SK-N-MC (cell line): ENCODE measurements at regions not wholly inside any gene's neighbourhood (a gene's known extent, or its start where the extent isn't known, plus 50 kb on each side); places are given as distances from the start of the nearest gene placed in this dataset.

Experiments
- DNase-seq: peaks from one replicate; pipeline ENCODE4 v3.0.0-alpha.2; 2011; ENCODE audit warnings: low read depth, low spot score
- H3K27ac ChIP-seq: fragments of 200-600 bp; sonication (generic); 2 replicates; pipeline ENCODE4 v1.5.1; 2016; ENCODE audit warnings: mixed run types
- H3K36me3 ChIP-seq: fragments of 200-600 bp; sonication (generic); 2 replicates; pipeline ENCODE4 v1.6.1; 2017; ENCODE audit warnings: antibody characterized with exemption, low read length, mixed read lengths; ENCODE audit not compliant: insufficient read depth
- H3K4me3 ChIP-seq: fragments of 200-600 bp; sonication (generic); 2 replicates; pipeline ENCODE4 v1.5.1; 2016
- H3K9ac ChIP-seq: fragments of 200-600 bp; sonication (generic); 2 replicates; pipeline ENCODE4 v1.8.0; 2017; ENCODE audit warnings: mixed run types, mixed read lengths; ENCODE audit not compliant: insufficient read length
- H3K9me3 ChIP-seq: fragments of 200-600 bp; sonication (generic); 2 replicates; pipeline ENCODE4 v1.6.1; 2017; ENCODE audit warnings: low read depth, mild to moderate bottlenecking, antibody characterized with exemption, low read length, moderate library complexity, mixed read lengths
- EZH2 ChIP-seq: fragments of 200-600 bp; sonication (generic); IDR thresholded peaks from one replicate; pipeline ENCODE4 v1.6.1; 2017; ENCODE audit warnings: antibody characterized with exemption
- FOXP2 ChIP-seq: optimal IDR thresholded peaks from 2 replicates; pipeline ENCODE3; 2011; ENCODE audit warnings: mild to moderate bottlenecking, moderate library complexity; ENCODE audit not compliant: insufficient read depth; ENCODE audit errors: extremely low read length, control extremely low read depth
- POLR2AphosphoS5 ChIP-seq: IDR thresholded peaks from 2 replicates; pipeline ENCODE4 v1.6.1; 2012; ENCODE audit warnings: mild to moderate bottlenecking, low read depth, low read length, borderline replicate concordance

DNA sequence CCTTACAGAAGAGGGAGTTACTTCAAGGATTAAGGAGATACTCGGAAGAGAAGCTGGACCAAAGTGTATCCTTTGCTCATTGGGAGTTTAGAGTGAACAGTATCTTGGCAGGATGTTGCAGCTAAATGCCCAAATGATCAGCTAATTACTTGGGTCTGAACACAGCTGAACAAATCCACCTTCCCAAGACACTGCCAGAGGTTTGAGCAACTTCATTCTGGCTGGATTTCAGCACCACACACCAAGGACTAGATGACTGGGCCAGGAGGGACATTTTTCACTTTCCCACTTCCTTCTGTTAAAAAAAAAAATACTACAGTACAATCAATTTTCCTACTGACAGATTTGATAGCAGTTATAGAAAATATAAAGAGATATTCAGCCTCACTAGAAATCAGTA is 324.6 kb downstream of the MID1IP1 start:
- H3K4me3 ChIP-seq = no peak overlapping the region
- H3K36me3 ChIP-seq = no peaks in the 10 kb centered on the region
- no peak overlapping the region for H3K9ac ChIP-seq
- DNase-seq = no peak
- TF ChIP-seq POLR2AphosphoS5 (no peak), EZH2 (no peak), FOXP2 (no peak)
- H3K9me3 ChIP-seq = no peaks in the 10 kb centered on the region
- H3K27ac ChIP-seq = no peak overlapping the region

GRCh38 chrX:39133971-39134370 is 332.7 kb downstream of the MID1IP1 start:
- no peak for DNase-seq
- Histone ChIP-seq H3K27ac (no peak overlapping the region), H3K4me3 (no peak overlapping the region), H3K9ac (no peak overlapping the region), H3K36me3 (no peaks in the 10 kb centered on the region), H3K9me3 (no peaks in the 10 kb centered on the region)
- TF ChIP-seq EZH2 (no peak), POLR2AphosphoS5 (no peak), FOXP2 (no peak)

DNA sequence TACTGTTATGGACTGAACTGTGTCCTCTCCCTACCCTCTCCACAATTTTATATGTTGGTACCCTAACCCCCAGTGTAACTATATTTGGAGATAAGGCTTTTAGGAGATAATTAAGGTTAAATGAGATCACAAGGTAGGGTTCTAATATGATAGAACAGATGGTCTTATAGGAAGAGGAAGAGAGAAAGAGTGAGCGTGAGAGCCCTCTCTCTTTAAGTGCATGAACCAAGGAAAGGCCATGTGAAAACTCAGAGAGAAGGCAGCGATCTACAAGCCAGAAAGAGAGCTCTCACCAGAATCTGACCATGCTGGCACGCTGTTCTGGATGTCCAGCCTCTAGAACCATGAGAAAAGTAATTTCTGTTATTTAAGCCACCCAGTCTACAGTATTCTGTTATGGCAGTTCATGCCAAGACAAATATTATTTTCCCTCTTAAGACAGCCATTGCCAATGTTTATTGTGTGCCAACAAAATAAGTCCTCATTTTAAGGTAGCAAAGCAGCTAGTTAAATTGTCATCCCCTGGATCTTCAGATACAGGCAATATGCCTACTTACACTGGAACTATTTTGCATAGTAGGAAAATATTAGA is 336.2 kb downstream of the MID1IP1 start:
- H3K27ac ChIP-seq = no peak overlapping the region
- TF ChIP-seq POLR2AphosphoS5 = no peak
- no peak for TF ChIP-seq EZH2
- TF ChIP-seq FOXP2 = no peak
- H3K4me3 ChIP-seq = no peak overlapping the region
- no peak for DNase-seq
- H3K9me3 ChIP-seq = no peaks in the 10 kb centered on the region
- no peak overlapping the region for H3K9ac ChIP-seq
- no peaks in the 10 kb centered on the region for H3K36me3 ChIP-seq

DNA sequence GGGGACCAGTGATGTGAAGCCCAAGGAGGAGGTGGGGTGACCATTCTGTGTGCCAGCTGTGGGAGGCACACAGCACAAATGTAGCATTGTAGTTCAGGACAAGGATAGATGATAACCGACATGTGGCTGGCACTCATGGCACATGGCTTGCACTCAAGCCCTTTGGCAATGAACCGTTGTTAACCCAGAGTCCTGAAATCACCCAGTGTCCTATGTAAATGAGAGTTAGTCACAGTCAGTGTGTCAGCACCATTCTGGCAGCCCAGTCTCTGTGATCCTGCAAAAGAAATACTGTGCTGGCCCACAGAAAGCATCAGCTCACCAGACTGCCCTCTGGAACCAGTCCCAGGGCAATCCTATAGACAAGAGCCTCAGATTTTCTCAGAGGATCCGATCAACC is 339.3 kb downstream of the MID1IP1 start:
- no peak overlapping the region for H3K4me3 ChIP-seq
- no peak for DNase-seq
- H3K36me3 ChIP-seq = no peaks in the 10 kb centered on the region
- no peak overlapping the region for H3K9ac ChIP-seq
- TF ChIP-seq FOXP2 = no peak
- TF ChIP-seq POLR2AphosphoS5 = no peak
- no peak for TF ChIP-seq EZH2
- no peaks in the 10 kb centered on the region for H3K9me3 ChIP-seq
- no peak overlapping the region for H3K27ac ChIP-seq

- Histone ChIP-seq H3K36me3 (no peaks in the 10 kb centered on the region), H3K9me3 (no peaks in the 10 kb centered on the region), H3K9ac (no peak overlapping the region), H3K4me3 (no peak overlapping the region), H3K27ac (no peak overlapping the region)
- no peak for DNase-seq
- TF ChIP-seq FOXP2 (no peak), POLR2AphosphoS5 (no peak), EZH2 (no peak)
Observed at GRCh38 chrX:39144323-39144722, 343.1 kb downstream of the MID1IP1 start.

GRCh38 chrX:39144956-39145355 is 343.7 kb downstream of the MID1IP1 start:
- no peak overlapping the region for H3K27ac ChIP-seq

GRCh38 chrX:39145859-39146258 is 344.6 kb downstream of the MID1IP1 start:
- Histone ChIP-seq H3K27ac (no peak overlapping the region), H3K9ac (no peak overlapping the region), H3K9me3 (no peaks in the 10 kb centered on the region), H3K4me3 (no peak overlapping the region), H3K36me3 (no peaks in the 10 kb centered on the region)
- no peak for TF ChIP-seq FOXP2
- no peak for TF ChIP-seq POLR2AphosphoS5
- no peak for TF ChIP-seq EZH2
- no peak for DNase-seq

More at GRCh38 chrX:39144956-39145355, 343.7 kb downstream of the MID1IP1 start:
- DNase-seq = no peak
- H3K36me3 ChIP-seq = no peaks in the 10 kb centered on the region
- no peak overlapping the region for H3K4me3 ChIP-seq
- no peaks in the 10 kb centered on the region for H3K9me3 ChIP-seq
- H3K9ac ChIP-seq = no peak overlapping the region
- no peak for TF ChIP-seq FOXP2
- no peak for TF ChIP-seq EZH2
- no peak for TF ChIP-seq POLR2AphosphoS5

DNA sequence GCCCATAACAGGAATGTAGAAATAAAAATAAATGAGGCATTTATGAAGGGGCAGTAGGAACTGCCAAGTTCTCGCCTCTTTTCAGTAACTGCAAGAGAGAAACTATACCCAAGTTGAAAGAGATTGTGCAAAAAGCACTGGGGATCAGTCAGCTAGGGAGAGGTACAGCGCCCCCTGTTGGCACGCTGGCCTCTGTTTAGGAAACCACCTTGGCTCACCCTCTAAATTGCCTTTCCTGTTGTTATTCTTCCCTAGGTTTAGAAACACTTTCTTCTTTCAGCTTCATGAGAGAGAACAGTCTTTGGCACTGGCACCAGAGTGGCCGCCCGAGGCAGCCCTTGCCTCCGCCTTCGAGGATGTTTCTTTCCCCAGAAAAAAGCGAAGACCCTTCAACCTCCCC is 348.5 kb downstream of the MID1IP1 start:
- Histone ChIP-seq H3K9me3 (no peaks in the 10 kb centered on the region), H3K4me3 (no peak overlapping the region), H3K9ac (no peak overlapping the region), H3K36me3 (no peaks in the 10 kb centered on the region), H3K27ac (no peak overlapping the region)
- peak; percentile 10 for DNase-seq
- TF ChIP-seq FOXP2 (no peak), EZH2 (no peak), POLR2AphosphoS5 (no peak)

DNA sequence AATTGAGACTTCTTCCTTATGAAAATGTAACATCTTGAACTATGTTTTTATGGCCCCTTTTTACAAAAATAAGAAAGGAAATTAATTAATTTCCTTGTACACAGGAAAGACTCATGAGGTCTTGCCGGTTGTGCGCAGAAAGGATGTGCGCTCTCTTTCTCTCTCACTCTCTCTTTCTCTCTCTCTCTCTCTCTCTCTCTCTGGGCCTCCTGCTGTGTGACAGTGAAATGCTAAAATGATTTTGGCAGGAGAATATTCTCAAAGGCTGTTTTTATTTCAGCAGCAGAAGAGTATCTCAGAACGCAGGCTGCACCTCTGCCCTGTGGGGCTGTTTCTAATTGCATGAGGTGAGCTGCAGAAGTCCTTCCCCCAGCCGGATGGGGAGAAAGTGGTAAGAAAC is 349.0 kb downstream of the MID1IP1 start:
- Histone ChIP-seq H3K9ac (no peak overlapping the region), H3K27ac (no peak overlapping the region), H3K4me3 (no peak overlapping the region), H3K36me3 (no peaks in the 10 kb centered on the region), H3K9me3 (no peaks in the 10 kb centered on the region)
- TF ChIP-seq FOXP2 (no peak), EZH2 (no peak), POLR2AphosphoS5 (no peak)
- DNase-seq = no peak
